Body of pancreas (tissue), 4 donors: ENCODE measurements at regions not wholly inside any gene's neighbourhood (a gene's known extent, or its start where the extent isn't known, plus 50 kb on each side); places are given as distances from the start of the nearest gene placed in this dataset.

ENCODE experiments used
- CTCF ChIP-seq, 7 experiments: fragments of 450-650 bp in 4 of 7; fragments of 200-600 bp in 3 of 7; sonication (generic) in 3 of 7; IDR thresholded peaks; one replicate each; pipeline ENCODE4 v1.5.1; 2016 to 2019; ENCODE audit warnings: antibody characterized with exemption in 7 of 7
- POLR2A ChIP-seq, 3 donors: fragments of 450-650 bp; IDR thresholded peaks; one replicate each; pipeline ENCODE4 v1.6.1; 2016; ENCODE audit warnings: antibody characterized with exemption in 3 of 3, mild to moderate bottlenecking in 2 of 3

- no peak for TF ChIP-seq CTCF (IDR thresholded peaks at IDR 0.05)
- TF ChIP-seq POLR2A (IDR thresholded peaks at IDR 0.05): no peak
Measured at GRCh38 chr5:136710834-136711233, 345.5 kb upstream of the TRPC7 start.
